Activated CD4-positive, alpha-beta T cell treated with anti-CD3 and anti-CD28 coated beads, Interleukin-2, amount 50 U/mL, for 24 hours (primary cell): ENCODE measurements at regions not wholly inside any gene's neighbourhood (a gene's known extent, or its start where the extent isn't known, plus 50 kb on each side); places are given as distances from the start of the nearest gene placed in this dataset.

Source experiments
- DNase-seq, 2 donors: peaks; one replicate each; pipeline ENCODE4 v3.0.0-alpha.2; 2020; ENCODE audit warnings: low read depth in 1 of 2, low spot score in 1 of 2

GRCh38 chr2:23135481-23136100, 249.4 kb upstream of the KLHL29 start:
- no peak for DNase-seq

GRCh38 chr2:23137166-23137565, 247.8 kb upstream of the KLHL29 start:
- DNase-seq: no peak

GRCh38 chr2:23138701-23139100, 246.3 kb upstream of the KLHL29 start:
- DNase-seq: no peak

- no peak for DNase-seq
Measured at GRCh38 chr2:23145460-23145859, 239.5 kb upstream of the KLHL29 start.

- no peak for DNase-seq
Measured at GRCh38 chr2:23146011-23146410, 239.0 kb upstream of the KLHL29 start.

GRCh38 chr2:23148342-23148741, 236.6 kb upstream of the KLHL29 start:
- DNase-seq: no peak

GRCh38 chr2:23149777-23150176, 235.2 kb upstream of the KLHL29 start:
- no peak for DNase-seq

GRCh38 chr2:23153484-23153883, 231.5 kb upstream of the KLHL29 start:
- no peak for DNase-seq

- DNase-seq: no peak
Measured at GRCh38 chr2:23155022-23155421, 230.0 kb upstream of the KLHL29 start.

GRCh38 chr2:23157812-23158211, 227.2 kb upstream of the KLHL29 start:
- DNase-seq: no peak

- no peak for DNase-seq
Measured at GRCh38 chr2:23158306-23158705, 226.7 kb upstream of the KLHL29 start.

- no peak for DNase-seq
Measured at GRCh38 chr2:23159746-23160405, 225.1 kb upstream of the KLHL29 start.

GRCh38 chr2:23164173-23164572, 220.8 kb upstream of the KLHL29 start:
- no peak for DNase-seq

- no peak for DNase-seq
Measured at GRCh38 chr2:23169896-23170295, 215.1 kb upstream of the KLHL29 start.

- no peak for DNase-seq
Measured at GRCh38 chr2:23171108-23171507, 213.9 kb upstream of the KLHL29 start.

- no peak for DNase-seq
Measured at GRCh38 chr2:23178396-23178795, 206.6 kb upstream of the KLHL29 start.

- no peak for DNase-seq
Measured at GRCh38 chr2:23183733-23184132, 201.2 kb upstream of the KLHL29 start.

GRCh38 chr2:23198316-23199114, 186.5 kb upstream of the KLHL29 start:
- no peak for DNase-seq

GRCh38 chr2:23199115-23199918, 185.7 kb upstream of the KLHL29 start:
- no peak for DNase-seq

GRCh38 chr2:23200068-23200786, 184.8 kb upstream of the KLHL29 start:
- DNase-seq: no peak

- DNase-seq: no peak
Measured at GRCh38 chr2:23200787-23201114, 184.2 kb upstream of the KLHL29 start.
